ENCODE measurements at regions not wholly inside any gene's neighbourhood (a gene's known extent, or its start where the extent isn't known, plus 50 kb on each side); places are given as distances from the start of the nearest gene placed in this dataset.

GRCh38 chr14:80446356-80446755 lies 235.1 kb upstream of the DIO2 start:
- DNase-seq = no peak

DNA sequence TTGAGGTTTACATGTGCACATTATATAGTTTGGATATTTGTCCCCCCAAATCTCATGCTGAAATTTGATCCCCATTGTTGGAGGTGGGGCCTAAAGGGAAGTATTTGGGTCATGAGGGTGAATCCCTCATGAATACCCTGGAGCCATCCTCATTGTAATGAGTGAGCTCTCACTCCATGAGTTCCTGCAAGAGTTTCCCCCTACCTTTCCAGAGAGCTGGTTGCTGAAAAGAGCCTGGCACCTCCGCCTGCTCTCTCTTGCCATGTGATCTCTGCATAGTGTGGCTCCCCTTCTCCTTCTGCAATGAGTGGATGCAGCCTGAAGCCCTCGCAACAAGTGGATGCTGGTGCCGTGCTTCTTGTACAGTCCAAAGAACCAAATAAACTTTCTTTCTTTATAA lies 234.3 kb upstream of the DIO2 start:
- no peak for DNase-seq

- peak; percentile 64 for DNase-seq
Measured at GRCh38 chr14:80434574-80435321, 223.4 kb upstream of the DIO2 start.

GRCh38 chr14:80433811-80434210 lies 222.5 kb upstream of the DIO2 start:
- no peak for DNase-seq

- DNase-seq = no peak
Measured at GRCh38 chr14:80428671-80429070, 217.4 kb upstream of the DIO2 start.

GRCh38 chr14:80428171-80428570 lies 216.9 kb upstream of the DIO2 start:
- no peak for DNase-seq

- DNase-seq = no peak
Measured at GRCh38 chr14:80427101-80427500, 215.8 kb upstream of the DIO2 start.

DNA sequence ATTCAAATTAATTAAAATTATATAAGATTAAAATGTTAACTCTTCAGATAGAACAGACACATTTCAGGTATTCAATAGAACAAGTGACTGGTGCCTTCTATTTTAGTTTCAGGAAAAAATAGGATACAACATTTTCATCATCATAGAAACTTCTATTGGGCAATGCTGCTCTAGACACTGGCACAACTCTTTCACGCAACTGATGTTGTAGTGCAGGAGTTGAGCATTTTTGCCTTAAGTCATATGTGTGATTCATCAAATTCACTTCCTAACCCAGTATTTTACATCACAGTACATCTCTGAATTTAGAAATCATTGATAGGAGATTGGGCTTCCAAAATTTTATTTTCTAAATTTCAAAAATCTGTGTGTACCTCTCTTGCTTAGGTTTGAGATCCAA lies 215.4 kb upstream of the DIO2 start:
- no peak for DNase-seq

- DNase-seq = no peak
Measured at GRCh38 chr14:80425686-80426085, 214.4 kb upstream of the DIO2 start.

GRCh38 chr14:80419769-80420168 lies 208.5 kb upstream of the DIO2 start:
- no peak for DNase-seq

DNA sequence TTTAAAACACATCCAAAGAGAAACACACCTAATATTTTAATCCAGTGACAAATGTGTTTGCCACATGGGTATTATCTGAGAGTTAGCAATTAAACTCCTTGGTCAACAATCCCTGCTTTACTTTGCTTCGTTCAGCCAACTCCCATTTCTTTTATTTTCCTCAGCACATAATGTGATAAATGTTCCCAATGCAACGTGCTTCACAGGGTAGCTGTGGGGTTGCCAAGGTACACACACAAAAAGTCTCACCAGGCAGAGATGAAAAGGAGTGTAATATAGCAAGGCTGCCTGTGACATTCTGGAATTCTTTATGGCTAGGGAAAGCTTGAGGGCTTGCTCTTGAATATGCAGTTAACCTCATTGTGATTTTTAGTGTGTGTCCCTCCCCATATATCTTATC lies 208.0 kb upstream of the DIO2 start:
- DNase-seq = no peak

- no peak for DNase-seq
Measured at GRCh38 chr14:80415636-80416035, 204.3 kb upstream of the DIO2 start.

- DNase-seq = no peak
Measured at GRCh38 chr14:80414080-80414479, 202.8 kb upstream of the DIO2 start.

- DNase-seq = no peak
Measured at GRCh38 chr14:80404413-80404812, 193.1 kb upstream of the DIO2 start.

GRCh38 chr14:80403036-80403435 lies 191.7 kb upstream of the DIO2 start:
- DNase-seq = no peak

DNA sequence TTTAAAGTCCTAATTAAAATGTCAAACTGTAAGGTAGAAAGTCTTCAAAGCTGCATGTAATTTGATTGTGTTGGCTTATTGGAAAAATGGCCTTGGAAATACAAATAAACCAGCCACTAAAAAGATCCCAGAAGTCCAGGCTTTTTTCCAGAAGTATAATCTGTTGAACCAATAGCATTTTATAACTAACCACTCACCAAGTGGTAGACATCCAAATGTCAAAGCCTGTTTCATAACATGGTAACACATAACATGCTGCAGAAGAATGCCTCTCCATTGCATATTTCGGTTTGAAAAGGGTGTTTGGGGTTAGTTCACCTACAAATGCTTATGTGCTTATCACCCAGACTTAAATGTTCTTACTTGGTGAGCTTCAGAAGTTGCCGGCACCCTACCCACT lies 183.7 kb upstream of the DIO2 start:
- DNase-seq = no peak

DNA sequence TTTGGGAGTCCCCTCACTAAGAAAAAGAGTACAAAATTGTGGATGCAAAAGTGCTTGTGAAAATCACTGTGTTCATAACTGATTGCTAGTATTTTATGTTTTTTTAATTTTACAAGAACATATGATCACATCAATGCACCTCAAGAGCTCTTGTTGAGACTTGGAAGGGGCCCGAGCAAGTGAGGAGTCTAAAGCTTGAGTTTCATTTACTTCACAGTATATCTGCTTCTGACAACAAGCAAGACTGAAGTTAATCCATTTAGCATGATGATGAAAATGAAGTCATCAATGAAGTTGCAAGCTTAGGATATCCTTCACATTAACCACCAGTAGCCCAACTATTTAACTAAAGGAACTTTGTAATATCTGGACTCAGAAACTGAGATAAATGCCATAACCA lies 182.5 kb upstream of the DIO2 start:
- no peak for DNase-seq

GRCh38 chr14:80390906-80391305 lies 179.6 kb upstream of the DIO2 start:
- DNase-seq = peak; percentile 92

- peak; percentile 69 for DNase-seq
Measured at GRCh38 chr14:80388980-80389711, 177.8 kb upstream of the DIO2 start.

DNA sequence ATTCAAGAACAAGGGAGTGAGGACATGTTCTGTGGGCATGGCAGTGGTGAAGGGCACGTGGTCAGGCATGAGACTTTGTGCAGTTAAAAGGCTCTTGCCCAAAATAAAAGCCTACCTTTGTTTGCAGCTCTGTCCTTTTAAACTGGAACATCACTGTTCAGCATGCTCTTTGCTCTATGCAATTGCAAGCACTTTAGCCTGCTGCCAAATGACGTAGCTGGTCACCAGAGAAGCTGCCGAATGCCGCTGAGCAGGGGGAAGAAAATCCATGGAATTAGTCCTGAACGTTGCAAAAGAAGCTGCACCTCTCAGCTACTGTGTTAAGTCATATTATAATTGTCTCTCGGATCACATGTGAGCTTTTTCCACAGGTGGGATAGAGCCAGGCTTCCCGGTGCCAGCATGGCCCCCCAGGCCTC lies 176.3 kb upstream of the DIO2 start:
- no peak for DNase-seq

DNA sequence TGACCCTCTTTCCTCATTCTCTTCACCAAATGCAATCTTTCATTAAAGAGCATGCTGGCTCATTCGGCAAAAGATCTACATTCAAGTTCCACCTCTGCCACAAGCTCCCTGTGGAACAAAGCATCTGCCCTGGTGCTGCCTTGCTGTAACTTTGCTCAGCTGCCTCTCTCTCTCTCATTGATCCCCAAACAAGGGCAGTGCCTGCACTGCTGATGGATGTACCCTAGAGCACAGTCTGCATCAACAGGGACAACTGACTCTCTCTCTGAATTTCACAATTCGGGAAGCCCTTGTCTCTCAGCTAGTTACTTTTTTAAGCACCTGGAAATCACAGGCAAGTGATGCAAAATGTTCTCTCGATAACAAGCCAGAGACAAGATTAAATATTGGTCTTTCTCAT lies 174.0 kb upstream of the DIO2 start:
- no peak for DNase-seq

DNA sequence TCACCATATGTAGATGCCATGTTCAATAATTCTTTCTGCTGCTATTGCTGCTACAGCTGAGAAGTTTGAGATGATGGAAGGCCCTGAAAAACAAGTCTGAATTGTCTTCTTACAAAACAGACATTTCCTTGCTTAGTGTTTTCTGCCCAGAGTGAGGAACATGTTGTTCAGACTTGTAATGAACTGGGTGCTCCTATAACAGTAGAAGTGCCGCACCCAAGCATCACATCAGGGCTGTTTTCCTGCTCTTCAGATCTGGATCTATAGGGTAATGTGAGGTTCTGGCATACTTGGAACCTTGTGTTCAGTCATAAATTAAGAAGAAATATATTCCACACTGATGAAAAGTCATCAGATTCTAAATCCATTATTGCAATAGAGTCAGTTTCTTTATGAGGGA lies 171.9 kb upstream of the DIO2 start:
- no peak for DNase-seq

- DNase-seq = no peak
Measured at GRCh38 chr14:80381807-80382363, 170.6 kb upstream of the DIO2 start.

- no peak for DNase-seq
Measured at GRCh38 chr14:80379035-80379434, 167.7 kb upstream of the DIO2 start.

All from islet precursor cell (in vitro differentiated cells).